NK-92 treated with Interleukin-12 subunit alpha and Interleukin-12 subunit beta, amount 100 ng/mL, for 24 hours (cell line): ENCODE measurements at regions not wholly inside any gene's neighbourhood (a gene's known extent, or its start where the extent isn't known, plus 50 kb on each side); places are given as distances from the start of the nearest gene placed in this dataset.

Experiments
- DNase-seq: peaks from one replicate; lab custom pipeline; 2025; lab: John Stamatoyannopoulos, UW

DNA sequence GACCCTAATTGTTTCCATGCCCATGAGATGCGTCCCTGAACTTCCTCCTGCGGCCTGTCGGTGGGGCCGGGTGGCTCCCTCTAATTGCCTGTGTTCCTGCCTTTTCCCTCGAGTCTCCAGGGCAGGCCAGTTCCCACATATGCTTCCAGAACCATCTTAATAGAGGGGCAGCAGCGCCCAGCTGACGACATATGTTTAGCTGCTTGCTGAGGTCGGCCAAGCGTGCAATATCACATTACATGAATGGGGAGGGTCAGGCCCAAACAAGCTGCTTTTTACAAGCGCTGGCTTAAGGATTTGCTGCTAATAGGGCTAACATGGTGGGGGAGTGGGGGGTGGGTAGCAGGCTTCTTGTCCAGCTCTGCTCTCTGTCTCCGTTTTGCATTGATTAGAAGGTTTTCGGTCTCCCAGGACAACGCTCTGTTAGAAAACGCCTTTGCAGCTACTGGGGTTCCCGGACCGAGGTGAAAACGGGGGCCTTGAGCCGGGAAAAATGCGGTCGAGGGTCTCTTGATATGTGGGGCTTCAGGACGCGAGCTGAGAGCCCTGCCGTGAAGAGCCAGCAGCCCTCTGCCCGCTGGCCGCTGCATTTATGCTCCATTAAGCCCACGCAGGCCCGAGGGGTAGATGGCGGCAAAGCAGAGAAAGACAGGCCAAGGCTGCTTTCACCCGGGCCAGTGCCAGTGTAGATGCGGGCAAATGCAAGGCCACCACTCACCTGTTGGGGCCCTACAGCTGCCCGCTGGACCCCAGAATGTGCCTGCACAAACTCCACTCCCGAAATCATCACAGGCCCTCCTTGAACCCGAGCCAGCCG, 308.5 kb downstream of the BMP7 start:
- no peak for DNase-seq

DNA sequence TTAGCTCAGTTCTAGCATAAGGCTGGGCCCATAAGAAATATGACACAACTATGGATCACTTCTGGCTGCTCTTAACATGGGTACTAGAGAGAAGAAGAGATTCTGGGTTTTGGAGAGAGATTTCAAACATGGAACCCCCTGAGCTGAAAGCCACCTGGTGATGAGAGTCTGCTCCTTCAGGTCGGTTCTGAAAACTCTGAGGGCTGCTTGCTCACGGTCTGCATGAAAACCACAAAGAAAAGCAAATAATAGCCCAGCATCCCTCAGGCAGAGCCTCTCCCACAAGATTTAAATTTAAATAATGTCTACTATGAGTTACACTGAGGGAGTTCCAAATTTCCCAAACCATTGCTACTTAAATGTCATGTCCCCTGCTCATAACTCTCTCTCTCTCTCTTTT, 301.5 kb downstream of the BMP7 start:
- DNase-seq, result no peak

DNA sequence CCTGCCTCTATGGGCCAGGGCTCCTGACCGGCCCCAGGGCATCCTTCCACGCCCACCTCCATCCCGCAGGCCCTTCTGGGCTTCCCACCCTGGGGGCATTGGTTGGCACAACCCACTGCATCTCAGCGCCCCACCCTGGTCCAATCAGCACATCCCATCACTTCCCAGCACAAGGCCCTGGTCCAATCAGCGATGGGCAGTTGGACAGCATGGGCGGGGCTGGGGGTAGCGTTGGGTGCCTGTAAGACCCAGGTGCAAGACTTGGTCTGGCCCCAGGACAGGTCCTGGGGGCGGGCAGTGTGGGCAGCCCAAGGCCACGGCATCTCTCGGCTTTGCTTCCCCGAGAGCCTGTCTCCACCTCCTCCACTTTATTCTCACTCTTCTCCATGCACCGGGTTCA, 298.5 kb downstream of the BMP7 start:
- DNase-seq, result no peak

DNA sequence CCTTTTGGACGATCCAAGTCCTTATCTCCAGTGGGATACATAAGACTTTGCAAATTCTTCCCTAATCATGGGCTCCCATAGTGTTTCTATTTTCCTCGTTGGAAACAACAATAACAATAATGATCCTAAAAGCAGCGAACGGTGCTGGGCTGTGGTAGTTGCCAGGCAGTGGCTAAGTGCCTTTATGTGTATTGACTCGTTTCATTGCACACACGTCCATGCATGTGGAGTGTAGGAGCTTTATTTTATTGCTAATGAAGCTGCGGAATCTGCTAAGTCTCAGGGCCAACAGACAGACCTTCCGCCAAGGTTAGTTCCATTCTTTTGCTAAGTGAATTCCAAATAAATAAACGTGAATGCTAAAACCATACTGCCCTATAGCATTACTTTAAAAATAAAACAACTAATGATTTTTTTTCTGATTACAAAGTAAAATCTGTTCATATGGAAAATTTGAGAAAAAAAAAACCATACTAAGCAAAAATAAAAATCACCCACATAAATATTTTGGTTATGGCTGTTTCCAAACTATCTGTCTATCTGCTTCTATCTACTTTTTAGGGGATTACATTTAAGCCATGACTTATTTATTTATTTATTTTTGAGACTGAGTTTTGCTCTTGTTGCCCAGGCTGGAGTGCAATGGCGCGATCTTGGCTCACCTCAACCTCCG, 297.9 kb downstream of the BMP7 start:
- no peak for DNase-seq

DNA sequence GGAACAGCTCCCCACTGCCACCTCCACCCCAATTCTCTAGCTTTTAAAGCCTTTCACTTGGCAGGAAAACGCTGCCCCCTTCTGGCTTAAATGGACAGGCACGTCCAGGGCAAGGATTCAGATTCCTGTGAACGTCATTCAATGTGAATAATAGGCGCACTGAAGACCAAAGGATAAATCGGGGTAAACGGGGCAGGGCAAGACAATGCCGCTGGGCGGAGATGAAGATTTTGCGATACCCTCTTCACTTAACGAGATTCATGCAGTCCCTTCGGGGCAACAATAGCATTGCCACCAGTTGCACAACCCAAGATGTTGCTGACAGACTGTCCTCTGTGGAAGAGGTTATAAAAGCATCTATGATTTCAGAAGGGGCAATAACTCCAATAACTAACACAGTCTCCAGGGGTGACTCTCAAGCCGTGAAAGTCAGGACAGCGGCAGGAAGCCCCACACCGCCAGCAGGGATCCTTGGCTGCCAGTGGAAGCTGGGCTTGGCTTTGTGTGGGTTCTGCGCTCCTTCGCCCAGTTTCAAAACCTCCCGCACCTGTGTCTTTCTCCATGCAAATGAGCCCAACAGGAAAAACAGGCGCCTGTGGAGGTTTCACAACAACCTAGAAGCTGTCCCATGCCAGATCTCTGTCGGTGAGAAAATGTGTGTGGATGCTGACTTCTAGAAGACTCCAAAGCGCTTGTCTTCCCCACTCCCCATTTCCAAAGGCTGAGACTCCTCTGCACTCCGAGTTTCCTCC, 291.8 kb downstream of the BMP7 start:
- no peak for DNase-seq

DNA sequence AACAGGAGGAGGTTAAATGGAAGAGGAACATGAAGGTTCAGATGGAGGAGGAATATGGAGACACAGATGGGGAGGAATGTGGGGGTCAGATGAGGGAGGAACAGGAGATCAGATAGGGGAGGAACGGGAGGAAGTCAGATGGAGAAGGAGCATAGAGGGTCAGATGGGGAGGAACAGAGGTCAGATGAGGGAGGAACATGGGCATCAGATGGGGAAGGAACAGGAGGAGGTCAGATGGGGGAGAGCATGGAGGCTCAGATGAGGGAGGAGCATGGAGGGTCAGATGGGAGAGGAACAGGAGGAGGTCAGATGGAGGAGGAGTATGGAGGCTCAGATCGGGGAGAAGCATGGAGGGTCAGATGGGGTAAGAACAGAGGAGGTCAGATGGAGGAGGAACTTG, 290.6 kb downstream of the BMP7 start:
- DNase-seq, result no peak

DNA sequence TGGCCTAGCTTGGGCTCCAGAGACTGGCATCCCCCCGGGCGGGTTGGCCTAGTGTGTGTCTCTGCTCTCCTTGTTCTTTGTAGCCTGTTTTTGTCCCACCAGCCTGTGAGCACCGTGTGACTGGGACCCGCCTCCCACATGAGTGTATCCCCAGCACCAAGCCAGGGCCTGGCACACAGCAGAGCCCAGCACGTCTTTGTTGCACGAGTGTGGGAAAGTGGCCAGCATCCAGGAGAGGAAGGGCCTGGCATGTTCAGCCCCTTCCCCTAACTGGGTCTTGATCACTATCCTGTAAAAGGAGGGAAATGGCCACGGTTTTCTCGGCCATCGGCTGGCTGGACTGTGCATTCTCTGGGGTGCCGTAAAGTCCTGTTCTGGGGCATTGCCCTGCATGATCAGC, 290.1 kb downstream of the BMP7 start:
- no peak for DNase-seq

DNA sequence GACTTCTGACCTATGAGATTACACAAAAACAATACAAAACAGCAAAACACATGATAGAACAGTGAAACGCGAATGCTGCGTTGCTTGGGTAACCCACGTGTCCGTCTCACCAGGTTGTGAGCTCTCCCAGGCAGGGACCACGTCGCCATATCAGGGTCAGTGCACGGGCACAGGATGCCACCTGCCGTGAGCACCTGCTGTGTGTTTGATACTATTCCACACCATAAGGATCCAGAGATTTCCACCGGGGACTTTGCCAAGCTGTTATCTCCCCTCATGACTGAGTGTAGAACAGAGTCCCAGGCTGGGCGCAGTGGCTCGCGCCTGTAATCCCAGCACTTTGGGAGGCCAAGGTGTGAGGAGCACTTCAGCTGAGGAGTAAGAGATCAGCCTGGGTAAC, 288.0 kb downstream of the BMP7 start:
- DNase-seq, result no peak

DNA sequence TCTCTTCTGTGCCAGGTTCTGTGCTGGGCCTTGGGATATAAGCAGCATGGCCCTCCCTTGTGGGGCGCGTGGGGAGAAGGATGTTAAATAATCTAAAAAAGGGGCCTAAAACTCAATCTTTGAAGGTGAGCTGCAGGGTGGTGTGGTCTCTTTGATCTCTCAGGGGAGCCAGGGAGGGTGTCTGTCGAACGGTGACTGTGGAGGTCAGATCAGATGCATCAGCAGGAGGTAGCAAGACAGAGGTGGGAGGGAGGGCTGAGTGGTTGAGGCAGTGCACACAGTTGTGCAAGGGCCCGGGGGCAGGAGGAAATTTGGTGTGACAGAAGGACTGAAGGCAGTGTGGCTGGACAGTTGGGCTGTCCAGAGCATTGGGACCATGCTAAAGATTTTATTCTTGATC, 287.3 kb downstream of the BMP7 start:
- DNase-seq, result no peak

DNA sequence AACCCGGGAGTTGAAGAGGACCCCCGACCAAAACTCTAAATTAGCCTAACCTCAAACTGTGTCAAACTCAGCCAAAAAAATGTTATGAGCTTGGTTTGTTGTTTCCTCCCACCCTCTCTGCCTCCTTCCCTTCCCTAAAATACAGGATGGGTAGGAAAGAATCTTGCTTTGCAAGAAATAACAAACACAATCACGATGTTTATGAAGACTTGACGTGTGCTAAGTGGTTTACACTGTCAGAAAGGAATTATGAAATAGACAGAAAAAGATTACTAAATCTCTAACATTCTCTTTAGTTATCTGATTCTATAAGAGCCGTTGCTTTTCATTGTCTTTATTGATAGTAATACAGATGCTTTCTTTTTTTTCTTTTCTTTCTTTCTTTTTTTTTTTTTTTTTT, 285.1 kb downstream of the BMP7 start:
- DNase-seq, result no peak

DNA sequence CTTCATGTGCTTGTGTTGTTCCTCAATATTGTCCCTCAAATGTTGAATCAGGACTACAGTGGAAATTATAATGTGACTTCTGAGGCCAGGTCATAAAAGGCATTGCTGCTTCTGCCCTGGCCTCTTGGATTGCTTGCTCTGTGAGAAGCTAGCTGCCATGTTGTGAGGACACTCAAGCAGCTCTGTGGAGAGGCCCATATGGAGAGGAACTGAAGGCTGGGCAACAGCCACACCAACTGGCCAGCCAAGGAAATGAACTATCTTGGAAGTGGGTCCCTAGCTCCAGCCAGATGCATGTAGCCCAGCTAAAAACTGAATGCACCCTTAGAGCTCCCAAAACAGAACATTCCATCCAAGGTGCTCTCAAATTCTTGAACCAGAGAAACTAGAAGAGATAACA, 282.6 kb downstream of the BMP7 start:
- DNase-seq, result no peak

DNA sequence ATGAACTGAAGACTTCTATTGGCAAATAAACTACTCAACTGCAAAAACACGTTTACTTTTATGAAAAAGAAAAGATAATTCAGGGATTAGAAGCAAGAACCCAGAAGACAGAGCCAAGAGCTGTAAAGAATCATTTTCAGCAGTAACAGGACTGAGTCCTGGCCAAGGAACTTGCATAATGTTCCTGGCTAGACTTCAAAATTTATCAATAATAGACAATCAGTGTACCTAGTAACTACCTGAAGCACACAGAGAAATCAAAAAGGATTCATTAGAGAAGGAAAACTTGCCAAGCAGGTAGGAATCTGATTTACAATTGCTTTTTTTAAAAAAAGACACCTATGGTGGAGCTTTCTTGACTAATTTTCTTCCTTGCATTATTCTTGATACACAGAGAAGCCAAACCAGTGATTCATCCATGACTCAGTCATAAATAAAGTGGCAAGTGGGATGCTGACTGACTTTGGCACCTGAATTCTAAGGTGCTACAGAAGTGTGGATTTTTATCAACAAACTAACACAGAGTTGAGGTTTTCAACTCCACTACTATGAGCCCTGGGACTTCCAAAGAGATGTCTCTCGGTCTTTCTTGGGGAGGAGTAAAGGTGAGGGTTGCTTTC, 281.3 kb downstream of the BMP7 start:
- DNase-seq, result no peak

DNA sequence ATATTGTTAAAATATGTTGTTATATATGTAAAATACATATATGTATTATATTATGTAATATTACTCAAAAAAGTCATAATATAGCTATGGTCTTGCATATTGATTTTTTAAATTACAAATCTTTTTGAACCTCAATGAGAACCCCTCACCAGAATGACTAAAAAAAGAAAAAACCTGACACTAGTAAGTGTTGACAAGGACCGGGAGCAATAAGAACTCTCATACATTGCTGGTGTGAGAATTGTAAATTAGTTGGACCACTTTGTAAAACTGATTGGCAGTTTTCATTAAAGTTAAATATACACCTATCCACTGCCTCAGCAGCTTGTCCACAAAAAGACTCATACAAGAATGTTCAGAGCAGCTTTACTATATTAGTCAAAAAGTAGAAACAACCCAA, 280.0 kb downstream of the BMP7 start:
- DNase-seq, result no peak

DNA sequence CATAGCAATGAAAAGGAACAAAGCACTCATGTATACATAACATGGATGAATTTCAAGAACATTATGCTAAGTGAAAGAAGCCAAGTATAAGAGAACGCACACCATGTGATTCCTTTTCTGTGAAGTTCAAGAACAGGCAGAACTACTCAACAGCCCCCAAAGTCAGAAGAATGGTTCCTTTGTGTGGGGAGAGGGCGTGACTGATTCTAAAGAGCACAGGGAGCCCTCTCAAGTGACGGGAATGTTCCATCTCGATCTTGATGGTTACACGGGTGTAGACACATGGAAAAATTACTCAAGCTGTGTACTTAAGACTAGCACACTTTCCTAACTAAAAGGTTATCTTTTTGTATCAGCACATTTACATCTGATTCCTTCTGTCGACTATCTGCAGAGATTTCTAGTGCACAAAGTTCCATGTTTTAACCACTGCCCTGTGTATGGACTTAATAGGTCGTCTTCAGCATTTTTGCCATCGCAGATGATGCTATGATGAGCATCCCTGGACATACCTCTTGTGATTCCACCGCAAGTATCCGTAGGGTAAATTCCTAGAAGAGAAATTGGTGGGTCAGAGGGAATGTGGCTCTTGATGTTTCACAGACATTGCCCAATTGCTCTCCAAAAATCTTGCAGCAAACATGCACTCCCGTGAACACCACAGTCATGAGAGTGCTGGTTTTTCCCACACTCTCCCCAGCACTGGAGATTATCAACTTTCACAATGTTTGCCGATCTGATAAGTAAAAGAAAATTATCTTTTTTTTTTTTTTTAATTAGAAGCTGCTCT, 279.3 kb downstream of the BMP7 start:
- DNase-seq, result no peak

DNA sequence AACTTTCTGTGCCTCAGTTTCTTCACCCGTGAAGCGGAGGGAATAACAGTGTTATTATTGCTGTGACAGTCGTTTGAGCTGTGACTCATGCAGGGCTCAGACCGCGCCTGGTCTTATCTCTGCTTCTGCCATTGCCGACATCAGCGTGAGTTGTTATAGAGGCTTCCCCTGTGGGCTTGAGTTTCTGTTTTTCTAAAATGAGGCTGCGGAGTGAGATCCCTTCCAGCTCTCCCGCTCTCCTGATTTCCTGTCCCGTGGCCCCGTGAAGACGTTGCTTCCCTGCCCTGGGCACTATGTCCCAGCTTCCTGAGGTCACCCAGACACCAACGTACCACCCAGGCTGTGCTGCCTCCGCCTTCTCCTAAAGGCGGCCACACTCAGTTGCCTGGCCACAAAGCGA, 278.5 kb downstream of the BMP7 start:
- DNase-seq, result no peak

DNA sequence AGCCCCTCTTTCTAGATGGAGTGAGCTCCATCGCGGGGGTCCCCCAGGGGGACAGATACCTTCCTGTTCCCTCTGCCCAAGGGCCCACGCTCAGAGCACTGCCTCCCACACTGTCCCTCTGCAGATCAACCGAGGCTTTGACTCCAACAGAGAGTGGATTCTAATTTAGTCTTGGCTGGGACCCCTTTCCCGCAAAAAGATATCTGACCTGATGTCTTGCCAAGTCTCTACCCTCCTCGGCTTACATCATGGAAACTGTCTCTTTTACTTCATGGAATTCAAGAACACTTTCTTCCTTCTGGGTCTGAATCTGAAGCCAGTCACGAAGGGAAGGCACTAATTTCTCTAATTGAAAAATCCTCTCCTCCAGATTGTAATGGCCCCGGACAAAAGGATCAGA, 278.0 kb downstream of the BMP7 start:
- no peak for DNase-seq

DNA sequence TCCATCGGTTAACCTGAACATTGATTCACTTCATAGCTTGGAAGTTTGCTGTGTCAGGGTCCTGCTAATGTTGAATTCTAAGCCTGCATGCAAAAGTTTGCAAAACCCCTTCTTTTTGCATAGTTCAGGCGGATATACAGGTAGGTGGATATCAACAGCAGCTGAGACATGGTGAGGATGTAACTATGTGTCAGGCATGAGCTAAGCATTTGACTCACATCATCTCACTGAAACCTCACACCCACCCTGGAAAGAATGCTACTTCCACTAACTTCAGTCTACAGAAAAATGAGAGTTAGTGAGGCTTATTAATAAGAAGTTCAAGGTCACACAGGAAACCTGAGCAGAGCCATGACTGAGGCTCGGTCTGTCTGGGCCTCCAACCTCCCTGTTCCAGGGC, 276.9 kb downstream of the BMP7 start:
- DNase-seq, result no peak

DNA sequence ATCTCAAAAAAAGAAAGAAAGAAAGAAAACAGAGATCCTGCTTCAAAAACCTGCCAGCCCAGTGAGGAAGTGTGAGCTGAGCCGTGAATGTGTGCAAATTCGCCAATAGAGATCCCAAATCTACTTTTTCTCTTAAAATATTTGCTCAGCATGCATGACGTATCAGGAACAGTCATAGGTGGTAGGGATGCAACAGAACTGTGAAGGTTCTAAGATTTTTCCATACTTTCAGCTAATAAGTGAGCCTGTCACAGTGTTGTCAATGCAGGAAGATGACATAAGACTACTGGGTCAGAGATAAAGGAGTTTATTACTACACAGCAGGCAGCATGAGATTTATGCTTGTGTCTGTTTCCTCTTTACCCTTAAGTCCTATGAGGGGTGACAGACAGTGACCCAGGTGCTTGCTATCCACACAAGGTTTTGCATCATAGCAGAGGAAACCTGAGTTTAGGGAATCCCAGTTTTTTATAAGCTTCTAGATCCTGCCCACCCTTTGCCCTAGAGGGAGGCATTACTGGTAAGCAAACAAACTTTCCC, 273.4 kb downstream of the BMP7 start:
- DNase-seq, result no peak

DNA sequence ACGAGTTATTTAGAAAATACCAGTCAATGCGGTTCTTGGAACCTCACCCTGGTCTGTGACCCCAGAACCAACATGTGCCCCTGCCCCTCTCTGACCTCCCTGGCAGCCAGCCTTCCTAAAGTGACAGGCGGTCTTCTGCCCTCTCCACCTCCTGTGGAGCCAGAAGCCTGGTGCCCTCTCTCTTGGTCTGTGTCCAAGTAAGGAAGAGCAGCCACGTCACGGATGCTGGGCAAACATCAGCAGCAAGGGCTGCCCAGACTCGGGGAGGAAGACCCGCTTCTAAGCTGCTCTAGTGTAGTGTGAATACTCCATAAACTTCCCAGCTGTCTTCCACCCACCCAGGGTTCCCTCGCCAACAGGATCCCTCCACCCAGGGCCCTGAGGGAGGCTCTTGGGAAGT, 272.4 kb downstream of the BMP7 start:
- DNase-seq, result no peak

DNA sequence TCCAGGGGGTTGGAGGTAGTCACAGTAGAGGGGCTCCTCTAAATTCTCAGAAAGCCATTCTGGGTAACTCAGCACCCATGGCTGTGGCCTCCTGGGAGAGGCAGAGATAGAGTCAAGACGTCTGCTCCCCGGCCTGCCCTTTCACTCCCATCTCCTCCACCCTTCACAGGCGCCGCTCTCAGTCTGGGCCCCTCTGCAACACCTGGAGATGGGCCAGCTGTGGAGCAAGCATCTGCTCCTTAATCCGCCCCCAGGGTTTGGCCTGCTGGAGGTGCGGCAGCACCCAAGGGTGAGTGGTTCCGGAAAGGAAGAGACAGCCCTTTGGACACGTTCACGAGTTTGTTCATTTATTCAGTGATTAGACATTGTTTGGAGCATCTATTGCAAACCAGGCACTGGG, 271.3 kb downstream of the BMP7 start:
- no peak for DNase-seq

DNA sequence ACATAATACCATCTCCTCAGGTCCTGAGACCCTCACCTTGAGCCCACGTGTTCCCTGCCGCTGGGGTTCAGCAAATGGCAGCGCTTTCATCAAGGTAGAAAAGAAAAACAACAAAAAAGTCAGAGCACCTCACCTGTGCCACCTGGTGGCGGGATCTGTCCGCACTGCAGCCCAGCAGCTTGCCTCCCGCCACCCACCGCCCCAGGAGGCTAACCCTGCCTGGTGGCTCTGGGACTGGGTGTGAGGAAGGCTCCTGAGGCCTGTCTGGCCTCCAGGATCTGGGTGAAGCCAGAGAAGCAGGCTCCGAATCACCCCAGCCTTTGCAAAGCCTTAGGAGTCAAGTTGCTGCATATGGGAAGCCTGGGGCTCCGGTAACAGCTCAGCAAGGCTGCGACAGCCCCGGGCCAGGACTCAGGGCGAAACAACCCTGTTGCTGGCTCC, 270.8 kb downstream of the BMP7 start:
- no peak for DNase-seq

DNA sequence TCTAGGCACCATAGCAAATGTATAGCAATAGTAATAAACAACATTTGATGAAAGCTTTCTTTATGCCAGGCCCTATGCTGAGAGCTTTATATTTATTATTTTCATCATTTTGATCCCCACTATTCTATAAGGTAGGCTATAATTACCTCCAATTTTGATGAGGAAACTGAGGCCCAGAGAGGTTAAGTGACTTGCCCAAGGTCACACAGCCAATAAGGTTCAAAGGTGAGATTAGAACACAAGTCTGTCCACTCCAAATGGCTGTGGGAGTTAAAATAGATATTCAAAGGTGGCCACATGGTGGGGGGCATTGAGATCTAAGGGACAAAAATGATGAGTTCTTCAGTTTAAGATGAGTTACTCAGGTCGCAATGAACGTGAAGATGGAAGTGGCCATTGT, 269.9 kb downstream of the BMP7 start:
- DNase-seq, result no peak
